ENCODE measurements at regions not wholly inside any gene's neighbourhood (a gene's known extent, or its start where the extent isn't known, plus 50 kb on each side); places are given as distances from the start of the nearest gene placed in this dataset.

DNA sequence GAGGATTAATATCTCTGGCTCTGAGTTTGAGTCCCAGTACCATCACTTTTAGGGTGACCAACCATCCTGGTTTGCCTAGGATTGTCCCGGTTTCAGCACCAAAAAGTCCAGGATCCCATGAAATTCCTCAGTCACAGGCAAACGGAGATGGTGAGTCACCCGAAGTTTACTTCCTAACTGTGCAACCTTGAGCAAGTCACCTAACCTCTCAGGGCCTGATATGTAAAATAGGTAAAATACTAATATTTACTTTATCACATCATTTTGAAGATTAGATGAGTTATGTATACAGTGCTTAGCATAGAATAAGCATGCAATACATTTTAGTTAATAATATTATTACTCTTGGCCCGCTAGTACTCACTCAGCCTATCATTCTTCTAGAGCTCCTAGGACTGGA, 91.1 kb upstream of the KCNMB2 start:
- no peak for TF ChIP-seq POLR2A (IDR thresholded peaks at IDR 0.05)
- TF ChIP-seq, protein P1, sequence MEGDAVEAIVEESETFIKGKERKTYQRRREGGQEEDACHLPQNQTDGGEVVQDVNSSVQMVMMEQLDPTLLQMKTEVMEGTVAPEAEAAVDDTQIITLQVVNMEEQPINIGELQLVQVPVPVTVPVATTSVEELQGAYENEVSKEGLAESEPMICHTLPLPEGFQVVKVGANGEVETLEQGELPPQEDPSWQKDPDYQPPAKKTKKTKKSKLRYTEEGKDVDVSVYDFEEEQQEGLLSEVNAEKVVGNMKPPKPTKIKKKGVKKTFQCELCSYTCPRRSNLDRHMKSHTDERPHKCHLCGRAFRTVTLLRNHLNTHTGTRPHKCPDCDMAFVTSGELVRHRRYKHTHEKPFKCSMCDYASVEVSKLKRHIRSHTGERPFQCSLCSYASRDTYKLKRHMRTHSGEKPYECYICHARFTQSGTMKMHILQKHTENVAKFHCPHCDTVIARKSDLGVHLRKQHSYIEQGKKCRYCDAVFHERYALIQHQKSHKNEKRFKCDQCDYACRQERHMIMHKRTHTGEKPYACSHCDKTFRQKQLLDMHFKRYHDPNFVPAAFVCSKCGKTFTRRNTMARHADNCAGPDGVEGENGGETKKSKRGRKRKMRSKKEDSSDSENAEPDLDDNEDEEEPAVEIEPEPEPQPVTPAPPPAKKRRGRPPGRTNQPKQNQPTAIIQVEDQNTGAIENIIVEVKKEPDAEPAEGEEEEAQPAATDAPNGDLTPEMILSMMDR (IDR thresholded peaks at IDR 0.05): no peak
- no peak for TF ChIP-seq EP300 (IDR thresholded peaks at IDR 0.05)

Measured in ovary (tissue), 3 donors.